ENCODE measurements at regions not wholly inside any gene's neighbourhood (a gene's known extent, or its start where the extent isn't known, plus 50 kb on each side); places are given as distances from the start of the nearest gene placed in this dataset.

DNA sequence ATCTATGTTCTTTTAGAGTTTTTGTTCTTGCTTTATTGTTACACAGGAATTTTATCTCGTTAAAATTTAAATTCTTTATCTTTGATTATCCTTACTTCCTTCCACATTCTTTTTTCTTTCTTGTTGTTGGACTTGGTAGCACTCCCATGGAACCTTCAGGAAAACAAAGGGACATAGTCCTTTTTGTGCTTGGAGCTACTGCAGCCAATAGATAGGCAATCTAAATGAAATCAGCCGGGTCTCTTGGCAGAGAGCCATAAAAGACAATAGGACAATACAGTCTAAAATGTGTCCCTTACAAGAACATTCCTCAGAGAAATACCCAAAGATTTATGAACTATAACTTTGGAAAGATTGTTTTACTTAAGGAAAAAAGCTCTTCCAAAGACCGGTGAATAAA is 548.1 kb upstream of the C9orf72 start:
- H4K20me1 ChIP-seq (ENCODE audit: insufficient read depth): no peaks in the 10 kb centered on the region
- no peak overlapping the region for H3K27ac ChIP-seq
- H2AFZ ChIP-seq: no peak overlapping the region
- no peaks in the 10 kb centered on the region for H3K79me2 ChIP-seq (ENCODE audit: low read depth)
- intact Hi-C loops (cut with micrococcal nuclease; ENCODE audit: unreplicated experiment): no loop called here
- CTCF ChIA-PET: no interaction called here
- TF ChIP-seq EZH2 (IDR thresholded peaks at IDR 0.05; ENCODE audit: low read depth): no peak
- TF ChIP-seq, protein P1, sequence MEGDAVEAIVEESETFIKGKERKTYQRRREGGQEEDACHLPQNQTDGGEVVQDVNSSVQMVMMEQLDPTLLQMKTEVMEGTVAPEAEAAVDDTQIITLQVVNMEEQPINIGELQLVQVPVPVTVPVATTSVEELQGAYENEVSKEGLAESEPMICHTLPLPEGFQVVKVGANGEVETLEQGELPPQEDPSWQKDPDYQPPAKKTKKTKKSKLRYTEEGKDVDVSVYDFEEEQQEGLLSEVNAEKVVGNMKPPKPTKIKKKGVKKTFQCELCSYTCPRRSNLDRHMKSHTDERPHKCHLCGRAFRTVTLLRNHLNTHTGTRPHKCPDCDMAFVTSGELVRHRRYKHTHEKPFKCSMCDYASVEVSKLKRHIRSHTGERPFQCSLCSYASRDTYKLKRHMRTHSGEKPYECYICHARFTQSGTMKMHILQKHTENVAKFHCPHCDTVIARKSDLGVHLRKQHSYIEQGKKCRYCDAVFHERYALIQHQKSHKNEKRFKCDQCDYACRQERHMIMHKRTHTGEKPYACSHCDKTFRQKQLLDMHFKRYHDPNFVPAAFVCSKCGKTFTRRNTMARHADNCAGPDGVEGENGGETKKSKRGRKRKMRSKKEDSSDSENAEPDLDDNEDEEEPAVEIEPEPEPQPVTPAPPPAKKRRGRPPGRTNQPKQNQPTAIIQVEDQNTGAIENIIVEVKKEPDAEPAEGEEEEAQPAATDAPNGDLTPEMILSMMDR (conservative IDR thresholded peaks at IDR 0.05): no peak
- H3K9me3 ChIP-seq (ENCODE audit: insufficient read depth, low read depth): no peaks in the 10 kb centered on the region
- no peaks in the 10 kb centered on the region for H3K27me3 ChIP-seq (ENCODE audit: insufficient read depth, low read depth)
- no peak for DNase-seq
- no peaks in the 10 kb centered on the region for H3K36me3 ChIP-seq (ENCODE audit: low read depth)
- POLR2A ChIA-PET (ENCODE audit: unreplicated experiment): no interaction called here
- BruUV-seq (replicated peaks): no TSS peak
- H3K9me2 ChIP-seq (ENCODE audit: insufficient read depth): no peaks in the 10 kb centered on the region
- no peaks in the 10 kb centered on the region for H3K4me1 ChIP-seq (replicated peaks; ENCODE audit: insufficient read depth)
- no peaks in the 10 kb centered on the region for H3F3A ChIP-seq (ENCODE audit: insufficient read depth, low read depth)
- no peak overlapping the region for H3K4me2 ChIP-seq
- H3K4me3 ChIP-seq: no peak overlapping the region

DNA sequence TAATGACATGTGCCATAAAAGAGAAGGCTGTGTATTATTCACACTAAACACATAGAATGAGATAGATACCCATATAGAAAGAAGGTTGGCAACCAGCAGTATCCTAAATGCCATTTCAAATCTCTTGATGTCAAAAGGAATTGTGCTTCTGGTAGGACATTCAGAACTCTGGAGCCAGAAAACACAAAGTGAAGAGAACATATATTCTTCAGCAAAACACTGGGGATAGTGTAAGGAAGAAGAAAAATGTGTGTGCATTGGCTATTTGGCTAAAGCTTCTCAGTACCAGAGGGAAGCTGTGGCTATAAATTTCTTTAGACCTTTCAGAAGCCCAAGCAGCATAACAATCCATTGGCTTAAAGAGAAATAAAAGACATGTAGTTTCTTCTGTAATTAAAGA is 551.6 kb upstream of the C9orf72 start:
- Histone ChIP-seq H3K9me3 (ENCODE audit: insufficient read depth, low read depth) (no peaks in the 10 kb centered on the region), H3K4me2 (no peak overlapping the region), H3K4me3 (no peak overlapping the region), H3K79me2 (ENCODE audit: low read depth) (no peaks in the 10 kb centered on the region), H2AFZ (no peak overlapping the region), H3K4me1 (replicated peaks; ENCODE audit: insufficient read depth) (no peaks in the 10 kb centered on the region), H3K27ac (no peak overlapping the region), H4K20me1 (ENCODE audit: insufficient read depth) (no peaks in the 10 kb centered on the region), H3K9me2 (ENCODE audit: insufficient read depth) (no peaks in the 10 kb centered on the region), H3K36me3 (ENCODE audit: low read depth) (no peaks in the 10 kb centered on the region), H3K27me3 (ENCODE audit: insufficient read depth, low read depth) (no peaks in the 10 kb centered on the region), H3F3A (ENCODE audit: insufficient read depth, low read depth) (no peaks in the 10 kb centered on the region)
- TF ChIP-seq EZH2 (IDR thresholded peaks at IDR 0.05; ENCODE audit: low read depth): no peak
- TF ChIP-seq, protein P1 (conservative IDR thresholded peaks at IDR 0.05): no peak
- no TSS peak for BruUV-seq (replicated peaks)
- intact Hi-C loops (cut with micrococcal nuclease; ENCODE audit: unreplicated experiment): no loop called here
- POLR2A ChIA-PET (ENCODE audit: unreplicated experiment): no interaction called here
- CTCF ChIA-PET: no interaction called here
- no peak for DNase-seq

DNA sequence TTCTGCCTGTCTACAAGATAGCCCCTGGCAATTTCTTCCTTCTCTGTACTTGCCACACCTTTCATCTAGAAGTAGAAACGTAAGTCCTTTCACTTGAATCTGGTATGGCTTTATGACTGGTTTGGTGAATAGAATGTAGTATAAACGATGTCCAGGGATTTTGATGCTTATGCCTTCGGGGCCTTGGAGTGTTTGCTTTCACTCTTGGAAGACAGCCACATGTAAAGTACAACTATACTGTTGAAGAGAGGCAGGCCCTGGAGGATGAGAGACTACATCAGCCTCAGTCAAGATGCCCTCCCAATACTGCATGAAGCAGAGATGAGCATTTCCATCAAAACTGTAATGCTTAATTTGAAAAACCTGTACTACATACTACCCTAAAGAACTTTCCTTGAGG is 553.8 kb upstream of the C9orf72 start:
- TF ChIP-seq EZH2 (IDR thresholded peaks at IDR 0.05; ENCODE audit: low read depth): no peak
- TF ChIP-seq, protein P1 (conservative IDR thresholded peaks at IDR 0.05): no peak
- Histone ChIP-seq H3K9me3 (ENCODE audit: insufficient read depth, low read depth) (no peaks in the 10 kb centered on the region), H3K27me3 (ENCODE audit: insufficient read depth, low read depth) (no peaks in the 10 kb centered on the region), H3K79me2 (ENCODE audit: low read depth) (no peaks in the 10 kb centered on the region), H3F3A (ENCODE audit: insufficient read depth, low read depth) (no peaks in the 10 kb centered on the region), H4K20me1 (ENCODE audit: insufficient read depth) (no peaks in the 10 kb centered on the region), H3K4me3 (no peak overlapping the region), H3K4me1 (replicated peaks; ENCODE audit: insufficient read depth) (no peaks in the 10 kb centered on the region), H2AFZ (no peak overlapping the region), H3K36me3 (ENCODE audit: low read depth) (no peaks in the 10 kb centered on the region), H3K4me2 (no peak overlapping the region), H3K9me2 (ENCODE audit: insufficient read depth) (no peaks in the 10 kb centered on the region), H3K27ac (no peak overlapping the region)
- no peak for DNase-seq
- ChIA-PET POLR2A (ENCODE audit: unreplicated experiment) (no interaction called here), CTCF (no interaction called here)
- intact Hi-C loops (cut with micrococcal nuclease; ENCODE audit: unreplicated experiment): no loop called here
- BruUV-seq (replicated peaks): no TSS peak

Data from PC-9 (cell line).